Stimulated activated CD4-positive, alpha-beta T cell treated with anti-CD3 and anti-CD28 coated beads, TNF-alpha, amount 100 ng/mL, for 48 hours (primary cell): ENCODE measurements at regions not wholly inside any gene's neighbourhood (a gene's known extent, or its start where the extent isn't known, plus 50 kb on each side); places are given as distances from the start of the nearest gene placed in this dataset.
"Not testable (repeated sequence)": the region's sequence is repeated elsewhere in the genome, so short reads cannot be mapped to it uniquely, and the experiment has no call there.

Experiments
- DNase-seq, 3 donors: peaks; one replicate each; pipeline ENCODE4 v3.0.0-alpha.2; 2020; ENCODE audit warnings: low read depth in 3 of 3

GRCh38 chrX:66912417-66912816, 273.5 kb upstream of the EDA2R start:
- no peak for DNase-seq

DNA sequence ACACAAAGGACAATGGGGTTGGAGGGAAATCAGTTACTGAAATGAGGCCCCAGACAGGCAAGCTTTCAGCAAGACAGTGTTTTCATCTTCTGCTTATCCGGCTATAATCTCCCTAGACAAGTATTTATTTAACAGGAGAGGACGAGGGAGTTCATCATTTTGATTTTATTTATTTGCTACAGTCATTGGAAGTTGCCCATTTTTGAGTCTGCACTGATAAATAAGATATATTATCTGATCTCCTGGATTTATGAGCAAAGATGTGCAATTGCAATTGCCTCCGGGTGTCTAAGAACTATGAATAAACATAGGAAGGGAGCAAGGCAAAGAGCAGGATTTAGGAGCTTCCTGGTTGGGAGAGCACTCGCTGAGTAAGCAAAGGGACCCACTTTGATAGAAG, 263.2 kb upstream of the EDA2R start:
- DNase-seq = no peak

DNA sequence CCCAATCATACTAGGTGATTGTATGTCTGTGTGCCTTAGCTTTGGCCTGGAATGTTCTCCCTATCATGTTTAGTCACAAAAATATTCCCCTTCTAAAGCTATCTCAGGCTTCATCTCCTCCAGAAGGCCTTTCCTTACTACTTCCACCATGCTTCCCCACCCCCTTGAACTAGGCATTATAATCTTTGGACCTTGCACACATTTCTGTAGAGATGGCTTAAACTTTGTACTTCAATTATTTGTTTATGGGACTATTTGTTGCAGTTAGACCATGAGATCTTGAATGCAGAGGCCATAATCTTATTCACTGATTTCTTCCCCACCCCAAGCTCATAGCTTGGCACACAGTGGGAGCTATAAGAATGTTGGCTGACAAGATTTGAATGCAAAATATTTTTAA, 262.0 kb upstream of the EDA2R start:
- DNase-seq = no peak

DNA sequence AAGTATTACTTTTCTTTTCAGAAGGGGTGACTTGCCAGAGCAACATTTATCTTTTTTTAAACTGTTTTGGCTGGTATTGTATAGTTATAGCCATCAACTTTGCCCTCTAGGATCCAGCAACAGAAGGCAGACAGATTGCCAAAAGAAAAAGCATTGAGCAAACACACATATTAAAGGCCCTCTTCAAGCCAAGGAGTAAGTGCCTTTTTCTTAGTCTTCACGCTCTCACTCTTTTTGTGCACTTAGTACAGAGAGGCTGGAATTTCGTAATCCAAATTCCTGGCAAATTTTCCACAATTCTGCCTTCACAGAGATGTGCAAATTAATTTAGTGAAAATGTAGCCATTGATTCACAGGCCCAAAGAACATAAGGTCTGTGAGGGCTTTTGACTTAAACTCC, 253.1 kb upstream of the EDA2R start:
- no peak for DNase-seq

- no peak for DNase-seq
Measured at GRCh38 chrX:66889418-66889817, 250.5 kb upstream of the EDA2R start.

DNA sequence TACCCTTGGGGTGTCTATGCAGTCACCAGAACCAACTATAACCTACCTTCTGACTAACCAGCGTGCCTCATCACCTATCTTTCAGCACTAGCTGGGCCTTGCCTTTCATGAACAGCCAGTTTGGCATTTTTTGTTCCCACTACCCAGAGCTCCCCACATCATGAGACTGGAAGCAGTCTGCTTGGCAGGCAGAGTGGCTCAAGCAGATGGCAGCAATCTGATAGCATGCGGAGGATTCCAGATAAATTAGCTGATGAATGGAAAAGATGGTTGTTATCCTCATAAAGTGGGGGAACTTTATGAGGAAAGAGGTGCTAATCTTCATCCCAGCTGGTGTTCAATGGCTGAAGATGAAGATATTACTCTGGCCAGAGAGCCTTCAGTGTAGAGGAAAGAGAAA, 243.2 kb upstream of the EDA2R start:
- DNase-seq = no peak

DNA sequence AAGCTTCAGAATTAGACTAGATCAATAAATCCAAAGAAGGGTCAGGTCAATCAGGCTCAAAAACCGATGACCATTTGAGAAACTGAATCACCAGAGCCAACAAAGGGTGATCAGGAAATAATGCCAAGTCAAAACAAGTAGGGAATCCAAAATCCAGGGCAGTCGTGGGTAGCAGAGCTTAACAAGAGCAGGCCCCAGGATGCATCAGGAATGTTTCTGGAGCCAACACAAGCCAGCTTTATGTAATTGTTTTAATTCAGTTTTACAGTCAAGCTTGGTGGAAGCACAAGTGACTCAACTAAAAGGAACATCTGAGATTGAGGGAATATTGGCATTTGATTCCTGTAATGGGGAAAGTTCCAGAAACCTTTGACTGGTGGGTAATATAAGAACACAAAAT, 237.9 kb upstream of the EDA2R start:
- no peak for DNase-seq

DNA sequence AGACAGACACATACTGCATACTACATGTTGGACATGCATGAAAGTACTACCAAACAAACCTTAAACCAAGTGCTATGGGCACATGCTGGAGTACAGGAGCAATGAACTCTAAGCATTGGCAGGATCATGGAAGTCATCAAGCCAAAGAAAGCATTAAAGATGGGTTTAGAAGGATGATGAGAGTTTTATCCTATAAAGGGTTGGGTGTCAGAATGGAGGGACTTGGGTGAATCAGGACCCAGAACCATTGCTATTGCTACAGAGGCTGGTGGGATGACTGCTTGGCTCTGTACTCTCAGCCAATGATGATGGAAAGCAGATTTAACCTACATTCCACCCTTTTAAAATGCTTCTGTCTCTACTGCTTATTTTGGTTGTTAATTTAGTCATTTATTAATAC, 233.9 kb upstream of the EDA2R start:
- DNase-seq = no peak

DNA sequence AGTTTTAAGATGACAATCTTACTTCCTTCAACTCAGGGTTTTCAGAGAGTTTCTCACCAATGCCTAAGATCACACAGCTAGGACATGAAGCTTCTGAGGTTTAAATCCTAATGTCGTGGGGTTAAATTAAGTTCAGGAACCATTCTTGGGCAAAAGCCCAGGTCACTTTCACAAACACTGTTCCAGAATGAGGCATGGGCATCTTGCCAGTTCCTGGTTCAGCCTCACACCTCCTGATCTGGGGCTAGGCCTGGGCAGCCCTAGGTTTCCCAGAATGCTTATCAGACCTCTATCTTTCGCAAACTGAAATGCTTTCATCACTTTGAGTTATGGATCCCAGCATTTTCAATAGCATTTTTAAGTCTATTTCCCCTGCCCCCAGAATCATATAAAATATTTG, 224.8 kb upstream of the EDA2R start:
- DNase-seq = no peak

DNA sequence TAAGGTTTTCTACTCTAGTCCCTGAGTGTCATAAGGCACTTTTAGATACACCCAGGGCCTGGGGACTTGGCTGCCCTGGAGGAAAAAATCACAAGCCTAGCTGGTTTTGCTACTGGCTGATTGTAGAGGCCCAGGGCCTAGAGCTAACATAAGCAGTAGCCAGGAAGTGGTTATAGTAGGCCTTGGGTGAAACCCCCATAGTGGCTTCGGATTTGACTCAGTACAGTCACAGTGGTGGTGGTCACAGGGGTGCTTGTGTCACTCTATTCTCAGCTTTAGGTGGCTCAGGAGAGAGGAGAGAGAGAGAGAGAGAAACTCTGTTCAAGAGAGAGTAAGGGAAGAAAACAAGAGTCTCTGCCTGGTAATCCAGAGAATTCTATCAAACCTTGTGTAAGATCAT, 194.5 kb upstream of the EDA2R start:
- no peak for DNase-seq

- DNase-seq = no peak
Measured at GRCh38 chrX:66815227-66815626, 176.3 kb upstream of the EDA2R start.

- DNase-seq = not testable (repeated sequence)
Measured at GRCh38 chrX:66794514-66794913, 155.6 kb upstream of the EDA2R start.

DNA sequence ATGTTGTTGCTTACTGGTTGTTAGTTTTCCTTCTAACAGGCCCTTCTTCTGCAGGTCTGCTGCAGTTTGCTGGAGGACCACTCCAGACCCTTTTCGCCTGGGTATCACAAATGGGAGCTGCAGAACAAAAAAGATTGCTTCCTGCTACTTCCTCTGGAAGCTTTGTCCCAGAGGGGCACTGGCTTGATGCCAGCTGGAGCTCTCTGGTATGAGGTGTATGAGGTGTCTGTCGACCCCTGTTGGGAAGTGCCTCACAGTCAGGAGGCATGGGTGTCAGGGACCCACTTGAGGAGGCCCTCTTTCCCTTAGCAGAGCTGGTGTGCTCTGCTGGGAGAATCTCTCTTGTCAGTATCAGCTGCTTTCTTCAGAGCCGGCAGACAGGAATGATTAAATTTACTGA, 127.4 kb upstream of the EDA2R start:
- no peak for DNase-seq

DNA sequence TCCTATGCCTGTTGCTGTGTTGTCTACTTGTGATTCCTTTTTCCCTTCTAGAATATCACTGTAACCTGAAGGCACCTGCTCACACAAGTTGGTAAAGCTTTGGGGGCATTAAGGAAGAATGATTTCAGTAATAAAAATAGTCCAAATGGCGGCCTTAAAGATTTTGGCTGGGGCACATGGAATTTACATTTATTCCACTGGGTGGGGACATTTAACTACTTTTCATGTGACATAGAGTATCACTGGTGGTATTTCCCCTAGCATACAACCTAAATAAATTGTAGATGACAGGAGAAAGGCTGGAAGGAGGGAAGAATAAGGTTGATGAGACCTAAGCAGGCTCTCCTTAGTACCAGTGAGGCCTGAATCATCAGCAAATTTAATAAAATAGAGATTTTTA, 121.8 kb upstream of the EDA2R start:
- no peak for DNase-seq

DNA sequence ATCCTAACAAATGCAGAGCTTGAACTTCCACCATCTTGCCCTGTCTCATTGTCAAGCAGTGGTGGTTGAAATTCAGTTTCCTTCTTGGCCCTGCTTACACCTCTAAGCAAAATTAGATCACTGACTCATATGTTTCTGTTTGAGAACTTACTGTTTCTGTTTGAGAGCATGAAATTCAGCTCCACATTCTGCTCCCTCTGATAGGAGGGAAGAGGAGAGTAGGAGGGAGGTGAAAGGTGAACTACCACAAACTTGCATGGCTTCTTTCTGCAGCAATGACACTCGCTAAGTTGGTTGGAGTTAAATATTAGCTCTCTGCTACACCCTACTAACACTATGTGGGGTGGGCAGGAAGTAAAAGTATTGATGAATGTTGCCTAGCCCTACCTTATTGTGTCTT, 117.8 kb upstream of the EDA2R start:
- DNase-seq = no peak

DNA sequence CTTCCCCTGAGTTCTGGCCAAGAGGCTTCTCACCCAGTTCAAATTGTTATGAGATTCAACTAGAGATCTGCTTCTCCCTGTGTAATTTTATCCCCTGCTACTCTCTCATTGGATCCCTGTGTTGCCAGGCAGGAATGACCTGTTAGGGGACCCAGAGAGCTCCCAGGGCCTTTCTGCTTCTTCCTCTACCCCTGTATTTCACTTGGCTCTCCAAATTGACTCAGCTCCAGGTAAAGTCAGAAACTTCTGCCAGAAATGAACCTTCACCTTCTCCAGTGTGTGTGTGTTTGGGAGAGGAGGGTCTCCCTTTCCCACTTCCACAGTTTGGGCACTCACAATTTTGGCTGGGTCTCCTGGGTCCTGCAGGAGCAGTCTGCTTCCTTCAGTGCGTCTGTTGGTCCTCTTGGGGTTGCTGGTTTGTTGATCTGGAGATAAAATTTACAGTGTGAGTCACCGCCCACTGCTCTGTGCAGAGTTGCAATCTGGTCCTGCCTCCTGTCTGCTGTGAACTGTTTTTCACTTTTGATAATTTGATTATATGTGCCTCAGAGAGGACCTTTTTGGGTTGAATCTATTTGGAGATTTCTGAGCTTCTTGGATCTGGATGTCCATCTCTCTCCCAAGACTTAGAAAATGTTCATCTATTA, 112.4 kb upstream of the EDA2R start:
- no peak for DNase-seq

GRCh38 chrX:66744519-66744918, 105.6 kb upstream of the EDA2R start:
- DNase-seq = not testable (repeated sequence)

- DNase-seq = no peak
Measured at GRCh38 chrX:66731398-66731797, 92.5 kb upstream of the EDA2R start.

DNA sequence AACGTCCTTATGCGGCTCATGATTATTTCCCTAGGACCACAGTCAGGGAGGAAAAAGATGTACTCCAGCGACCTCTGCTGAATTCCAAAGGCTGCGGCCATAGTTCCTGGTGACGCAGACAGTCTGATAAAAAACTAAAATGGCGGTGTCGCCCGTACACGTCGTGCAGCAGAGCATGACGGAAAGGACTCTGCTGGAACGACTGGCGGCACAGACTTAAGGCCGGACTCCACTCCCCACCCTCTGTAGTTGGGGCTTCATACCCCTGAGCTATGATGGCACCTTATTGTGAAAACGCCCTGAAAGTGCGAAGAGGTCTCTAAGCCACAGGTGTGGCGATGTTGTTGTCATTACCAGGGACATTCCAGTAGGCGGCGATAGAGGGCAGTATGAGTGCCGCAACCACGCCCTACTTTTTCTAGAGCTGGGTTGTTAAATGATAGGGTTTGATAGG, 90.0 kb upstream of the EDA2R start:
- DNase-seq = peak in 2 of 3 donors; percentile 10 to 47

DNA sequence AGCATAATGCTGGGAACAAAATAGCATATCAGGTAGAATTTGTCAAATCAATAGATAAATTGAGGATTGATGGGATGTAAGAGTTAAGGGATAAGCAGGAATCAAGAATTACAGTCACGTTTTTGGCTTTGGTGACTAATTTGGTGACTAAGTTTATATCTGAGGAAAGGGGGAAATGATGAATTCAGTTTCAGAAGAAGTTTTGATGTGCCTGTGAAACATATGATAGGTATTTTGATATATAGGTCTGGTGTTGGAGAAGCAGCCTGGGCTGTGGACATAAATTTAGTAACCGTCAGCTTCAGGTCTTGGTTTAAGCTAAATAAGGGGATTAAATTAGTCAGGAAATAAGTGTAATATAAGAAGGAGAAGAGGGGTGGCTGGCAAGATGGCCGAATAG, 79.0 kb upstream of the EDA2R start:
- DNase-seq = no peak

- DNase-seq = no peak
Measured at GRCh38 chrX:66698273-66699204, 59.7 kb upstream of the EDA2R start.

DNA sequence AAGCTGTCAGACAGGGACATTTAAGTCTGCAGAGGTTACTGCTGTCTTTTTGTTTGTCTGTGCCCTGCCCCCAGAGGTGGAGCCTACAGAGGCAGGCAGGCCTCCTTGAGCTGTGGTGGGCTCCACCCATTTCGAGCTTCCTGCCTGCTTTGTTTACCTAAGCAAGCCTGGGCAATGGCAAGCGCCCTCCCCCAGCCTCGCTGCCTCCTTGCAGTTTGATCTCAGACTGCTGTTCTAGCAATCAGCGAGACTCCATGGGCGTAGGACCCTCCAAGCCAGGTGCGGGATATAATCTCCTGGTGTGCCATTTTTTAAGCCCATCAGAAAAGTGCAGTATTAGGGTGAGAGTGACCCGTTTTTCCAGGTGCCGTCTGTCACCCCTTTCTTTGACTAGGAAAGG, 53.6 kb upstream of the EDA2R start:
- not testable (repeated sequence) for DNase-seq
